Endodermal cell (in vitro differentiated cells): ENCODE measurements at regions not wholly inside any gene's neighbourhood (a gene's known extent, or its start where the extent isn't known, plus 50 kb on each side); places are given as distances from the start of the nearest gene placed in this dataset.

Source experiments
- DNase-seq: peaks from one replicate; pipeline ENCODE4 v3.0.0-alpha.2; 2017
- H3K27ac ChIP-seq: 2 replicates; pipeline ENCODE4 v1.5.1; 2013; ENCODE audit warnings: mild to moderate bottlenecking, low read depth, low read length, moderate library complexity
- H3K27me3 ChIP-seq: 2 replicates; pipeline ENCODE4 v1.6.1; 2013; ENCODE audit warnings: mild to moderate bottlenecking, low read length, moderate library complexity; ENCODE audit not compliant: insufficient read depth, control insufficient read depth, poor library complexity, severe bottlenecking
- H3K36me3 ChIP-seq: 2 replicates; pipeline ENCODE4 v1.7.0; 2013; ENCODE audit warnings: mild to moderate bottlenecking, low read length, moderate library complexity; ENCODE audit not compliant: control insufficient read depth, insufficient read depth
- H3K4me1 ChIP-seq: one replicate; pipeline ENCODE4 v1.7.0; 2013; ENCODE audit warnings: low read length; ENCODE audit not compliant: control insufficient read depth, insufficient read depth
- H3K4me3 ChIP-seq: 2 replicates; pipeline ENCODE4 v1.5.1; 2013; ENCODE audit warnings: mild to moderate bottlenecking, low read length, moderate library complexity
- H3K9ac ChIP-seq: 2 replicates; pipeline ENCODE4 v1.6.1; 2013; ENCODE audit warnings: mild to moderate bottlenecking, low read length, moderate library complexity; ENCODE audit not compliant: poor library complexity, severe bottlenecking; ENCODE audit errors: extremely low read depth
- H3K9me3 ChIP-seq: 2 replicates; pipeline ENCODE4 v1.6.1; 2013; ENCODE audit warnings: mild to moderate bottlenecking, low read length, moderate library complexity; ENCODE audit not compliant: control insufficient read depth
- H3K27ac Mint-ChIP-seq: 2 replicates; pipeline ENCODE4 v1.8.0; 2020; ENCODE audit warnings: mixed read lengths
- H3K27me3 Mint-ChIP-seq: 2 replicates; pipeline ENCODE4 v1.8.0; 2021; ENCODE audit warnings: mild to moderate bottlenecking, mixed read lengths; ENCODE audit not compliant: insufficient read depth
- H3K36me3 Mint-ChIP-seq: 2 replicates; pipeline ENCODE4 v1.8.0; 2020; ENCODE audit warnings: low read depth, mixed read lengths
- H3K4me1 Mint-ChIP-seq: 2 replicates; pipeline ENCODE4 v1.8.0; 2020; ENCODE audit warnings: mixed read lengths
- H3K4me3 Mint-ChIP-seq: 2 replicates; pipeline ENCODE4 v1.8.0; 2020; ENCODE audit warnings: mild to moderate bottlenecking, moderate library complexity, mixed read lengths
- H3K9me3 Mint-ChIP-seq: 2 replicates; pipeline ENCODE4 v1.8.0; 2020; ENCODE audit warnings: mild to moderate bottlenecking, mixed read lengths
- CTCF ChIP-seq: fragments of 200-600 bp; sonication (generic); conservative IDR thresholded peaks from 2 replicates; pipeline ENCODE4 v1.5.0; 2021; ENCODE audit warnings: antibody characterized with exemption, mild to moderate bottlenecking
- WGBS, 2 experiments: methylation state at CpG; one replicate each; pipeline versions ENCODE4 v1.1.5 to v1.1.7; 2013; ENCODE audit warnings: missing lambda C conversion rate in 2 of 2, mixed read lengths in 1 of 2; ENCODE audit not compliant: insufficient coverage in 1 of 2, insufficient read length in 1 of 2; 5-methylcytosine and 5-hydroxymethylcytosine counted together

- Histone ChIP-seq H3K9me3 (no peaks in the 10 kb centered on the region), H3K9ac (no peak overlapping the region), H3K27me3 (no peaks in the 10 kb centered on the region), H3K36me3 (no peaks in the 10 kb centered on the region), H3K4me3 (no peak overlapping the region), H3K27ac (no peak overlapping the region), H3K4me1 (no peaks in the 10 kb centered on the region)
- no peaks in the 10 kb centered on the region for H3K9me3 Mint-ChIP-seq
- TF ChIP-seq CTCF: no peak
- peaks cover 17% of the 10 kb centered on the region for H3K4me1 Mint-ChIP-seq
- DNase-seq: no peak
- H3K27me3 Mint-ChIP-seq: no peaks in the 10 kb centered on the region
- H3K4me3 Mint-ChIP-seq: no peak overlapping the region
- H3K36me3 Mint-ChIP-seq: no peaks in the 10 kb centered on the region
- H3K27ac Mint-ChIP-seq: no peak overlapping the region
- WGBS, 2 experiments: 90 to 91% methylated on average over 3 to 4 of the region's 4 CpGs
Observed at GRCh38 chr21:35370671-35371070, 321.6 kb upstream of the RUNX1 start.

GRCh38 chr21:35370071-35370470 lies 321.0 kb upstream of the RUNX1 start:
- Histone ChIP-seq H3K27ac (no peak overlapping the region), H3K36me3 (no peaks in the 10 kb centered on the region), H3K4me1 (no peaks in the 10 kb centered on the region), H3K9me3 (no peaks in the 10 kb centered on the region), H3K9ac (no peak overlapping the region), H3K27me3 (no peaks in the 10 kb centered on the region), H3K4me3 (no peak overlapping the region)
- no peak for TF ChIP-seq CTCF
- Mint-ChIP-seq H3K27me3 (no peaks in the 10 kb centered on the region), H3K36me3 (no peaks in the 10 kb centered on the region), H3K4me1 (peaks cover 17% of the 10 kb centered on the region), H3K27ac (no peak overlapping the region), H3K9me3 (no peaks in the 10 kb centered on the region), H3K4me3 (no peak overlapping the region)
- DNase-seq: no peak
- 95% methylated on average over 3 of the region's 3 CpGs; no CpG with 5 or more reads in 1 of the 2 experiments for WGBS, 2 experiments

- Histone ChIP-seq H3K4me3 (no peak overlapping the region), H3K27ac (no peak overlapping the region), H3K27me3 (no peaks in the 10 kb centered on the region), H3K4me1 (no peaks in the 10 kb centered on the region), H3K9ac (no peak overlapping the region), H3K36me3 (no peaks in the 10 kb centered on the region), H3K9me3 (no peaks in the 10 kb centered on the region)
- no peak for TF ChIP-seq CTCF
- H3K27me3 Mint-ChIP-seq: no peaks in the 10 kb centered on the region
- H3K4me1 Mint-ChIP-seq: peaks cover 14% of the 10 kb centered on the region
- no peak overlapping the region for H3K27ac Mint-ChIP-seq
- H3K36me3 Mint-ChIP-seq: no peaks in the 10 kb centered on the region
- H3K9me3 Mint-ChIP-seq: peaks cover 6% of the 10 kb centered on the region
- no peak overlapping the region for H3K4me3 Mint-ChIP-seq
- DNase-seq: no peak
- WGBS, 2 experiments: 89 to 100% methylated on average over 1 to 3 of the region's 3 CpGs
Observed at GRCh38 chr21:35368326-35368725, 319.2 kb upstream of the RUNX1 start.
